Fibroblast of the conjunctiva (primary cell): ENCODE measurements at regions not wholly inside any gene's neighbourhood (a gene's known extent, or its start where the extent isn't known, plus 50 kb on each side); places are given as distances from the start of the nearest gene placed in this dataset.

Experiments
- DNase-seq: peaks from one replicate; pipeline ENCODE4 v3.0.0-alpha.2; 2010; ENCODE audit warnings: low read depth

DNA sequence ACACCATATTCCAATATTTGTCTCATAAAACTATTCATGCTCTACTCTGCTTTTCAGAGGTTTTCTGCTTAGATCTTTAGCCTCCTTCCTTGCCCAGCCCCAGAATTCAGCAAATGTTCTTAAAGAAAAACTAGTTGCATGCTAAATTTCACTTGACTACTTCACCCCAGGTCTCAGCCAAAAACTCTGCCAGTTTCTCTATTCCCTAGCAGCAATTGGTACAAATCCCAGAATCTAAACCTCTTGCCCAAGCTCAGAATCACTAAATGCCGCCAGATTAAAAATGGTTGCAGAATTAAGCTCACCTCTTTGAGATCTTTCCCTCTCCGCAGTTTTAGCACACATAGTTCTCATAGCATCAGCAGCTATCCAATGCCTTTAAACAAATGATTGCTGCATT is 331.2 kb upstream of the SMARCA2 start:
- DNase-seq, result no peak

- no peak for DNase-seq
Observed at GRCh38 chr9:1698991-1699390, 316.2 kb upstream of the SMARCA2 start.

DNA sequence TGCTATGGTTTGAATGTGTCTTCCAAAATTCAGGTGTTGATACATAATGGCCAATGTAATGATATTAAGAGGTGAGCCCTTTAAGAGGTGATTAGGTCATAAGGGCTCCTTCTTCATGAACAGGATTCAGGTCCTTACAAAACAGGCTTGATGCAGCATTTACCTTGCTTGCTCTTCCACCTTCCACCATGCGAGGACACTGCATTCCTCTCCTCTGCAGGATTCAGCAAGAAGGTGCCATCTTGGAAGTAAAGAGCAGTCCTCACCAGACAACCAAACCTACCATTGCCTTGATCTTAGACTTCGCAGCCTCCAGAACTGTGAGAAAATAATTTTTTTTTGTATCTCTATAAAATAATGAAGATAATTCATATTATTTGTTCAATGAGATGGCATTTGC is 314.0 kb upstream of the SMARCA2 start:
- DNase-seq, result no peak

GRCh38 chr9:1702701-1703100 is 312.4 kb upstream of the SMARCA2 start:
- DNase-seq, result no peak

DNA sequence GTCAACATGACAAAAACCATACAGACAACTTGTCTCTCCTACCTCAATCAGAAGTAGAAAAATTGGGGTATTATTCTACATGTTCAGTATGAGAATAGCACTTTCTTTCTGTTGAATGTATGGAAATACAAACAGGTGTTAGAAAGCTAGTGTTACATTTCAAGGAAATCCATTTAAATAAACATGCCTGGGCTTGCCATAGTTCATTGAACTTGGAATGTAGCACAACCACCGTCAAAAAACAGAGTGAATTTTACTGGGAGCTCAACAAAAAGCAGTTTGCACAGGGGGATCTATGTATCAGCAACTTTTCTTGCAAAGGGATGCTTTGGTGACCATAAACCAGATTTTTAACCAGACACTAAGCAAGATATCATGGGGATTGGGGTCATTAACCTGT is 307.9 kb upstream of the SMARCA2 start:
- DNase-seq, result no peak

- DNase-seq, result no peak
Observed at GRCh38 chr9:1708219-1708618, 306.9 kb upstream of the SMARCA2 start.

- DNase-seq, result no peak
Observed at GRCh38 chr9:1709347-1709746, 305.8 kb upstream of the SMARCA2 start.

- DNase-seq, result no peak
Observed at GRCh38 chr9:1712861-1713450, 302.2 kb upstream of the SMARCA2 start.

GRCh38 chr9:1713841-1714240 is 301.3 kb upstream of the SMARCA2 start:
- DNase-seq, result no peak

- DNase-seq, result no peak
Observed at GRCh38 chr9:1717882-1718281, 297.3 kb upstream of the SMARCA2 start.

DNA sequence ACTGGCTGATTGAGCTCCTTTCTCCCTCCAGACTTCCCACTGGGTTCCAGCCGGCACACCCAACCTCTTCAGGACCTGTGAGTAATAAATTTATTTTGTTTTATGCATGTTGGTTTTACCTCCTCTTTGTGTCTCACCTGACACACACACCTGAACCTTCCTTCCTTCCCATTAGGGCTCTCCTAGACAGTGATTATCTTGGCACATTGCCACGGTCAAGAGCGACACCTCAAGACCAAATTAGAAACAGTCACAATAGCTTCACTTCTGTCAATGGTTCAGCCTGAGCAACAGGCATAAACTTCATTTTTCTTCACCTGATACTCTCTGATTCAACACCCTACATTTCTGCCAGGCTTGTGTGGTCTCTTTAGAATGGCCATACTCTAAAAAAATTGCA is 296.3 kb upstream of the SMARCA2 start:
- DNase-seq, result no peak

DNA sequence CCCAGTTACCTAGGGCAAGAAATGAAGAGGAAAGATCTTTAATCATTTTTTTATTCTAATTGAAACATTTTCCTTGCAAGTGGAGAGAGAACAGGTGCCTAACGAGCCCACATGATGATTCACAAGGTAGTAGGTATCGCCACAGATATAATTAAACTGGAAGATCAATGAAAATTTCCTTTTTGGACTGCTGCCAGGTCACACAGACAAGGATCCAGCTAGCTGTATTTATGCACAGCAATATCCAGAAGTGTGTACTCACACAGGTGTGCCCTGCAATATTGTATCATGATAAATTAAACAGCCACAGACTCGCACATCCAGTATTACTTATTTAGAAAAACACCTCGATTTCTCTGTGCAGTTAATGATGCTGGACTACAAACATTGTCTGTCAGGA is 294.0 kb upstream of the SMARCA2 start:
- no peak for DNase-seq

DNA sequence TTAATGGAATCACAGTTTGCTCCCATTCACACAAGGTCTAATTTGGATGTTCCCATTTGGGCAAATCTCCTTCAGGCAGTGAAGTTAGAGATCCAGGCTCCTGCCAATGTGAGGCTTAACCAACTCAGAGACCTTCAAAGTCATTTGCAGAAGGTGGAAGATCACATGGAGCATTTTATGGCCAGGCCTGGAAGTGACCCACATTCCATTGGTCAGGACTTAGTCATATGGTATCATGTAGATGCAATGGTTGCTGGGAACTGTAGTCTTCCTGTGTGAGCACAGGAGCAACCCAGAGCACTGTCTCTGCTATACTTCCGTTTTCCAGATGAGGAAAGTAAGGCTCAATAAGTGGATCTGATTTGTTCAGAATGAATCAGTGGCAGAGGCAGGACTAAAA is 292.7 kb upstream of the SMARCA2 start:
- DNase-seq, result no peak

DNA sequence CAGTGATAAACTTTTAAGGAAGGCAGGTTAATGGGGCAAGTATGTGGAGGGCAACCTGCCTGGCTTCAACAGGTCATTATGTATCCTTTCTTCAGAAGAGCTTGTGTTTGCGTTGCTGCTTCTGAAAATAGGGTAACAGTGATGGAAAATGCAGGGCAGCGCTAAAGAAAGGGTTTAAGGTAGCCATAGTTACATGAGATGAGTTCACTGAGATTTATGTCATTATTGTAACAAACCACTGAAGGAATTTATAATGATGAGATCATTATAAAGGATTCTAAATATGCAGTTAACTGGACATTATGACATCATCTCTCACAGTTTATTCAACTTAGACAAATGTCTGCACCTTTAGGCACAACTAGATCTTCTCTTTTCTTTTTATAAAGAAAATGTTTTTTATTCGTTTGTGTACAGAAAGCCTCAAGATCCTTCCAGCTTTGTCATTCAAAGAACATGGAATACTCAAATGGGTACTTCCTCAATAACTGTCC is 291.6 kb upstream of the SMARCA2 start:
- DNase-seq, result no peak

GRCh38 chr9:1726993-1727759 is 288.0 kb upstream of the SMARCA2 start:
- no peak for DNase-seq

GRCh38 chr9:1729631-1730030 is 285.5 kb upstream of the SMARCA2 start:
- DNase-seq, result no peak

GRCh38 chr9:1732670-1733069 is 282.5 kb upstream of the SMARCA2 start:
- no peak for DNase-seq

DNA sequence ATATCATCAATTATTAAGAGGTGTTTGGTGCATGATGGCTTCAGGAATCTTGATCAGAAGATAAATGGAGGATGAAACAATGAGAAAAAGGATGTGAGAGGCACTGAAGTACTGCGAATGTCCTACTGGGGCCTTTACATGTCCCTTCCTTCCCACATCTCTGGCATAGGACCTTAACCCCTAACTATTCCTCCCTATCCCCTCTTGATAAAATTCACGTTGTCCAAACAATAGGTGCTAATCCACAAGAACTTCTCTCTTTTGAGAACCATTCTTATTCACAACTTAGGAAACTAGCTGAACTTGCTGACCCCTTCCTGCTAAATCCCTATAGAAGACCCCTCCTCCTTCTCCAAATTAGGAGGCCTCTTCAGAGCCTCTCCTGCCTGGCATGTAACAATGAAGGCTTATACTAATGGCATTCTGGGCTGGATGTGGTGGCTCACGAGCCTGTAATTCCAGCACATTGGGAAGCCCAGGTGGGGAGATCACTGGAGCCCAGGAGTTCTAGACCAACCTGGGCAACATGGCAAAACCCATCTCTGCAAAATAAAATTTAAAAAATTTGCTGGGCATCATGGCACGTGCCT is 276.5 kb upstream of the SMARCA2 start:
- DNase-seq, result no peak

- no peak for DNase-seq
Observed at GRCh38 chr9:1743121-1743960, 271.8 kb upstream of the SMARCA2 start.

DNA sequence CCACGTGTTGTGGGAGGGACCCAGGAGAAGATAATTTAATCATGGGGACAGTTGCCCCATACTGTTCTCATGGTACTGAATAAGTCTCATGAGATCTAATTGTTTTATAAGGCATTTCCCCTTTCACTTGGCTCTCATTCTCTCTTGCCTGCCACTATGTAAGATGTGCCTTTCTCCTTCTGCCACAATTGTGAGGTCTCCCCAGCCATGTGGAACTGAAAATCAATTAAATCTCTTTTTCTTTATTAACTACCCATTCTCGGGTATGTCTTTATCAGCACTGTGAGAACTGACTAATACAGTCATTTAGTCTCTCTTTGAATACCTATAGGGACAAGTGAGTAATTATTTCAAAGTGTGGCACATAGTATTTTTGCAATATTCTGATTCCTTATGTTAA is 269.2 kb upstream of the SMARCA2 start:
- DNase-seq, result no peak

- no peak for DNase-seq
Observed at GRCh38 chr9:1747417-1747967, 267.7 kb upstream of the SMARCA2 start.

GRCh38 chr9:1748407-1748806 is 266.7 kb upstream of the SMARCA2 start:
- DNase-seq, result no peak
